Smooth muscle cell (in vitro differentiated cells): ENCODE measurements at regions not wholly inside any gene's neighbourhood (a gene's known extent, or its start where the extent isn't known, plus 50 kb on each side); places are given as distances from the start of the nearest gene placed in this dataset.

Source experiments
- DNase-seq: peaks from one replicate; lab custom pipeline; 2025; ENCODE audit not compliant: unreplicated experiment; lab: John Stamatoyannopoulos, UW
- H2AFZ ChIP-seq: fragments of 200-600 bp; sonication (generic); 2 replicates; pipeline ENCODE4 v1.6.0; 2016; ENCODE audit warnings: antibody characterized with exemption, low read depth, mild to moderate bottlenecking
- H3F3A ChIP-seq: fragments of 200-600 bp; sonication (generic); 2 replicates; pipeline ENCODE4 v1.6.0; 2017; ENCODE audit warnings: antibody characterized with exemption, low read depth
- H3K27ac ChIP-seq: fragments of 200-600 bp; sonication (generic); 2 replicates; pipeline ENCODE4 v1.5.1; 2016; ENCODE audit warnings: low read depth, mild to moderate bottlenecking
- H3K27me3 ChIP-seq: fragments of 200-600 bp; sonication (generic); 2 replicates; pipeline ENCODE4 v1.6.1; 2016; ENCODE audit warnings: low read depth, mild to moderate bottlenecking
- H3K36me3 ChIP-seq: fragments of 200-600 bp; sonication (generic); 2 replicates; pipeline ENCODE4 v1.5.1; 2016; ENCODE audit warnings: low read depth
- H3K4me1 ChIP-seq: fragments of 200-600 bp; sonication (generic); 2 replicates; pipeline ENCODE4 v1.5.1; 2016; ENCODE audit warnings: low read depth
- H3K4me2 ChIP-seq: fragments of 200-600 bp; sonication (generic); 2 replicates; pipeline ENCODE4 v1.6.0; 2016; ENCODE audit warnings: mild to moderate bottlenecking
- H3K4me3 ChIP-seq: fragments of 200-600 bp; sonication (generic); 2 replicates; pipeline ENCODE4 v1.5.1; 2016; ENCODE audit warnings: mild to moderate bottlenecking
- H3K79me2 ChIP-seq: fragments of 200-600 bp; sonication (generic); 2 replicates; pipeline ENCODE4 v1.6.0; 2016; ENCODE audit warnings: low read depth, mild to moderate bottlenecking
- H3K9ac ChIP-seq: fragments of 200-600 bp; sonication (generic); 2 replicates; pipeline ENCODE4 v1.6.0; 2016; ENCODE audit warnings: low read depth
- H3K9me3 ChIP-seq: fragments of 200-600 bp; sonication (generic); replicated peaks from 2 replicates; pipeline ENCODE4 v1.5.1; 2016; ENCODE audit warnings: low read depth
- H4K20me1 ChIP-seq: fragments of 200-600 bp; sonication (generic); 2 replicates; pipeline ENCODE4 v1.6.0; 2016; ENCODE audit warnings: low read depth
- CTCF ChIP-seq: fragments of 200-600 bp; sonication (generic); IDR thresholded peaks from 2 replicates; pipeline ENCODE4 v1.5.1; 2017; ENCODE audit warnings: borderline replicate concordance, mild to moderate bottlenecking, antibody characterized with exemption; ENCODE audit not compliant: insufficient read depth, poor library complexity, severe bottlenecking
- WGBS: methylation state at CpG from one replicate; pipeline ENCODE4 v1.1.7; 2016; ENCODE audit warnings: low lambda C conversion rate; 5-methylcytosine and 5-hydroxymethylcytosine counted together

- Histone ChIP-seq H3K9me3 (no peaks in the 10 kb centered on the region), H3K27ac (no peak overlapping the region), H2AFZ (no peak overlapping the region), H3K4me3 (no peak overlapping the region), H4K20me1 (no peaks in the 10 kb centered on the region), H3K79me2 (no peaks in the 10 kb centered on the region), H3K9ac (no peak overlapping the region), H3K36me3 (no peaks in the 10 kb centered on the region), H3K27me3 (peaks cover 5% of the 10 kb centered on the region), H3F3A (no peaks in the 10 kb centered on the region), H3K4me2 (no peak overlapping the region), H3K4me1 (no peaks in the 10 kb centered on the region)
- WGBS: 95% methylated on average over 44 of the region's 44 CpGs
- DNase-seq: no peak
- TF ChIP-seq CTCF: no peak
Measured at GRCh38 chr1:38708701-38709258, 150.8 kb downstream of the RRAGC start.

- Histone ChIP-seq H3K36me3 (no peaks in the 10 kb centered on the region), H2AFZ (no peak overlapping the region), H3K9ac (no peak overlapping the region), H3K4me3 (no peak overlapping the region), H3K4me2 (no peak overlapping the region), H3K27me3 (peaks cover 7% of the 10 kb centered on the region), H4K20me1 (no peaks in the 10 kb centered on the region), H3K27ac (no peak overlapping the region), H3K79me2 (no peaks in the 10 kb centered on the region), H3K9me3 (no peaks in the 10 kb centered on the region), H3F3A (no peaks in the 10 kb centered on the region), H3K4me1 (no peaks in the 10 kb centered on the region)
- no peak for TF ChIP-seq CTCF
- DNase-seq: no peak
- WGBS: 90% methylated on average over 8 of the region's 8 CpGs
Measured at GRCh38 chr1:38701088-38701487, 158.5 kb downstream of the RRAGC start.

- no peak overlapping the region for H2AFZ ChIP-seq
- H3K27ac ChIP-seq: no peak overlapping the region
- H3K79me2 ChIP-seq: no peaks in the 10 kb centered on the region
- H3K9ac ChIP-seq: no peak overlapping the region
- DNase-seq: no peak
- H3K9me3 ChIP-seq: no peaks in the 10 kb centered on the region
- TF ChIP-seq CTCF: no peak
- no peaks in the 10 kb centered on the region for H3K36me3 ChIP-seq
- WGBS: 88% methylated on average over 3 of the region's 3 CpGs
- H3K4me1 ChIP-seq: no peaks in the 10 kb centered on the region
- no peak overlapping the region for H3K4me2 ChIP-seq
- no peak overlapping the region for H3K4me3 ChIP-seq
- H3F3A ChIP-seq: no peaks in the 10 kb centered on the region
- H3K27me3 ChIP-seq: peaks cover 7% of the 10 kb centered on the region
- no peaks in the 10 kb centered on the region for H4K20me1 ChIP-seq
Measured at GRCh38 chr1:38700077-38700470, 159.5 kb downstream of the RRAGC start.

GRCh38 chr1:38699330-38700076 lies 160.1 kb downstream of the RRAGC start:
- H3K4me2 ChIP-seq: no peak overlapping the region
- no peaks in the 10 kb centered on the region for H3K4me1 ChIP-seq
- WGBS: 76% methylated on average over 7 of the region's 7 CpGs
- no peak overlapping the region for H3K27ac ChIP-seq
- peaks cover 7% of the 10 kb centered on the region for H3K27me3 ChIP-seq
- H3F3A ChIP-seq: no peaks in the 10 kb centered on the region
- no peak overlapping the region for H3K4me3 ChIP-seq
- TF ChIP-seq CTCF: no peak
- H2AFZ ChIP-seq: no peak overlapping the region
- H3K36me3 ChIP-seq: no peaks in the 10 kb centered on the region
- no peaks in the 10 kb centered on the region for H3K79me2 ChIP-seq
- no peak for DNase-seq
- H3K9me3 ChIP-seq: no peaks in the 10 kb centered on the region
- H3K9ac ChIP-seq: no peak overlapping the region
- H4K20me1 ChIP-seq: no peaks in the 10 kb centered on the region
